HCT116 (cell line): ENCODE measurements at regions not wholly inside any gene's neighbourhood (a gene's known extent, or its start where the extent isn't known, plus 50 kb on each side); places are given as distances from the start of the nearest gene placed in this dataset.

Experiments
- ATAC-seq: fragments of 200-7000 bp; cut with Tn5 transposase; 2 replicates; pipeline ENCODE4 v1.9.1; 2020; ENCODE audit warnings: mild to moderate bottlenecking, moderate library complexity
- BruUV-seq: library from RNA; stranded (reverse); fragments of 400-500 nt; replicated peaks from 2 replicates; lab custom pipeline; 2021; lab: Mats Ljungman, UMichigan
- CTCF ChIA-PET: fragments of 300-600 bp; sonication (Branson Sonifier 250); formaldehyde crosslinking; loops from one replicate; lab custom pipeline; 2021; ENCODE audit warnings: antibody characterized with exemption; lab: Charles Lee
- POLR2A ChIA-PET: fragments of 300-600, 350-600 bp; sonication (Branson Sonifier 250); formaldehyde crosslinking; loops from one replicate; lab custom pipeline; 2021; ENCODE audit warnings: antibody characterized with exemption; lab: Charles Lee
- RAD21 ChIA-PET, 2 experiments: fragments of 300-600 bp; sonication (Branson Sonifier 250); formaldehyde crosslinking; loops; one replicate each; lab custom pipeline; 2023; ENCODE audit warnings: low total read pairs in 2 of 2; ENCODE audit not compliant: uncharacterized antibody in 2 of 2, unreplicated experiment in 2 of 2, low non-redundant PET in 1 of 2; lab: Charles Lee
- DNase-seq: peaks from one replicate; pipeline ENCODE4 v3.0.0-alpha.2; 2010; ENCODE audit warnings: low read depth, low spot score
- H2AFZ ChIP-seq: fragments of 200-600 bp; shearing (Covaris generic), sonication (generic); 2 replicates; pipeline ENCODE4 v1.6.1; 2017; ENCODE audit warnings: low read depth, mixed run types, mixed read lengths, antibody characterized with exemption, low read length; ENCODE audit not compliant: poor library complexity, severe bottlenecking
- H3K27ac ChIP-seq: 2 replicates; pipeline ENCODE4 v1.5.1; 2012; ENCODE audit warnings: low read depth, low read length
- H3K27me3 ChIP-seq: fragments of 200-600 bp; sonication (generic); 2 replicates; pipeline ENCODE4 v1.6.1; 2016; ENCODE audit warnings: mixed run types, low read length, mixed read lengths; ENCODE audit not compliant: insufficient read depth
- H3K36me3 ChIP-seq, 2 experiments: fragments of 200-500 bp in 1 of 2; fragments of 200-600 bp in 1 of 2; sonication (Bioruptor generic) in 1 of 2; sonication (generic) in 1 of 2; 2 replicates each; pipeline versions ENCODE4 v1.5.1 to v1.6.1; 2014 to 2016; ENCODE audit warnings: low read length in 2 of 2, inconsistent platforms in 1 of 2, mixed read lengths in 1 of 2, mixed run types in 1 of 2; ENCODE audit not compliant: insufficient read depth in 2 of 2, control insufficient read depth in 1 of 2
- H3K4me1 ChIP-seq, 2 experiments: fragments of 200-600 bp in 1 of 2; sonication (generic) in 1 of 2; 2 replicates each; pipeline versions ENCODE4 v1.5.1 to v1.6.1; 2012 to 2017; ENCODE audit warnings: low read length in 2 of 2, inconsistent platforms in 1 of 2, mild to moderate bottlenecking in 1 of 2, mixed read lengths in 1 of 2, mixed run types in 1 of 2, moderate library complexity in 1 of 2; ENCODE audit not compliant: insufficient read depth in 2 of 2, control insufficient read depth in 1 of 2
- H3K4me2 ChIP-seq: fragments of 200-600 bp; sonication (generic); 2 replicates; pipeline ENCODE4 v1.6.1; 2017; ENCODE audit warnings: mixed run types, low read length, mixed read lengths
- H3K4me3 ChIP-seq, 2 experiments: fragments of 200-600 bp in 1 of 2; sonication (generic) in 1 of 2; replicated peaks in 1 of 2; 2 replicates each; pipeline ENCODE4 v1.5.1; 2011 to 2016; ENCODE audit warnings: low read length in 2 of 2, control low read depth in 1 of 2, low read depth in 1 of 2, mild to moderate bottlenecking in 1 of 2, mixed read lengths in 1 of 2, mixed run types in 1 of 2
- H3K79me2 ChIP-seq: fragments of 200-600 bp; sonication (generic); 2 replicates; pipeline ENCODE4 v1.6.1; 2017; ENCODE audit warnings: mild to moderate bottlenecking, mixed run types, low read length, moderate library complexity, mixed read lengths; ENCODE audit not compliant: insufficient read depth
- H3K9ac ChIP-seq: fragments of 200-600 bp; sonication (generic); 2 replicates; pipeline ENCODE4 v1.6.1; 2016; ENCODE audit warnings: low read length, mixed read lengths
- H3K9me2 ChIP-seq: fragments of 200-600 bp; sonication (generic), shearing (Covaris generic); 2 replicates; pipeline ENCODE4 v1.6.1; 2017; ENCODE audit warnings: mixed run types, mild to moderate bottlenecking, moderate library complexity; ENCODE audit not compliant: insufficient read depth
- H3K9me3 ChIP-seq, 2 experiments: fragments of 200-500 bp in 1 of 2; fragments of 200-600 bp in 1 of 2; sonication (Bioruptor generic) in 1 of 2; sonication (generic) in 1 of 2; 2 replicates each; pipeline ENCODE4 v1.6.1; 2014 to 2017; ENCODE audit warnings: low read length in 2 of 2, mixed read lengths in 2 of 2, inconsistent platforms in 1 of 2, low read depth in 1 of 2, mild to moderate bottlenecking in 1 of 2, mixed run types in 1 of 2, moderate library complexity in 1 of 2; ENCODE audit not compliant: control insufficient read depth in 1 of 2, insufficient read depth in 1 of 2
- H4K20me1 ChIP-seq: fragments of 200-600 bp; sonication (generic), shearing (Covaris generic); 2 replicates; pipeline ENCODE4 v1.6.1; 2017; ENCODE audit warnings: mixed run types, mild to moderate bottlenecking, moderate library complexity; ENCODE audit not compliant: insufficient read depth
- CEBPB ChIP-seq: IDR thresholded peaks from 2 replicates; pipeline ENCODE4 v1.6.1; 2012; ENCODE audit warnings: low read depth
- EGR1 ChIP-seq: IDR thresholded peaks from 2 replicates; pipeline ENCODE4 v1.6.1; 2012; ENCODE audit warnings: low read depth
- ELF1 ChIP-seq: IDR thresholded peaks from 2 replicates; pipeline ENCODE4 v1.6.1; 2012; ENCODE audit warnings: low read depth, borderline replicate concordance
- EZH2 ChIP-seq: fragments of 200-600 bp; sonication (generic); IDR thresholded peaks from 2 replicates; pipeline ENCODE4 v1.6.1; 2017; ENCODE audit warnings: antibody characterized with exemption, mixed run types
- FOSL1 ChIP-seq: IDR thresholded peaks from 2 replicates; pipeline ENCODE4 v1.6.1; 2012; ENCODE audit warnings: low read depth
- JUND ChIP-seq: IDR thresholded peaks from 2 replicates; pipeline ENCODE4 v1.6.1; 2012
- POLR2A ChIP-seq: IDR thresholded peaks from 2 replicates; pipeline ENCODE4 v1.7.0; 2011; ENCODE audit warnings: borderline replicate concordance; ENCODE audit not compliant: insufficient read depth, insufficient read length; ENCODE audit errors: extremely low read depth
- POLR2AphosphoS5 ChIP-seq: IDR thresholded peaks from 2 replicates; pipeline ENCODE4 v1.6.1; 2011; ENCODE audit warnings: mild to moderate bottlenecking, low read depth, low read length, moderate library complexity
- RAD21 ChIP-seq: IDR thresholded peaks from 2 replicates; pipeline ENCODE4 v1.6.1; 2012; ENCODE audit warnings: low read depth, mild to moderate bottlenecking
- SIN3A ChIP-seq: IDR thresholded peaks from 2 replicates; pipeline ENCODE4 v1.6.1; 2012; ENCODE audit warnings: low read depth
- SP1 ChIP-seq: IDR thresholded peaks from 2 replicates; pipeline ENCODE4 v1.6.1; 2012; ENCODE audit warnings: low read depth
- SRF ChIP-seq: IDR thresholded peaks from 2 replicates; pipeline ENCODE4 v1.6.1; 2012; ENCODE audit warnings: low read depth
- YY1 ChIP-seq: IDR thresholded peaks from 2 replicates; pipeline ENCODE4 v1.6.1; 2011; ENCODE audit warnings: low read length, low read depth, moderate library complexity, mild to moderate bottlenecking; ENCODE audit not compliant: insufficient replicate concordance; ENCODE audit errors: extremely low read depth
- ZFX ChIP-seq: fragments of 450-650 bp; IDR thresholded peaks from 2 replicates; pipeline ENCODE4 v1.6.1; 2017
- intact Hi-C: fragments of 100-400 bp; cut with micrococcal nuclease; formaldehyde crosslinking; loops from 2 replicates; pipeline ENCODE4 v1.10.0; 2022
- TF ChIP-seq, protein P1 (sequence below): IDR thresholded peaks from 2 replicates; pipeline ENCODE4 v1.6.1; 2011; ENCODE audit warnings: mild to moderate bottlenecking, low read length, moderate library complexity; ENCODE audit not compliant: insufficient replicate concordance; ENCODE audit errors: extremely low read depth
- TF ChIP-seq, protein P2 (sequence below): IDR thresholded peaks from 2 replicates; pipeline ENCODE4 v1.6.1; 2012
- TF ChIP-seq, protein P3 (sequence below), 3 experiments: fragments of 200-600 bp in 1 of 3; sonication (generic) in 1 of 3; IDR thresholded peaks in 2 of 3; conservative IDR thresholded peaks in 1 of 3; 2 replicates each; pipeline ENCODE4 v1.5.1; 2012 to 2017; ENCODE audit warnings: low read depth in 2 of 3, low read length in 2 of 3, antibody characterized with exemption in 1 of 3, borderline replicate concordance in 1 of 3, control low read depth in 1 of 3, mild to moderate bottlenecking in 1 of 3, mixed read lengths in 1 of 3, mixed run types in 1 of 3, moderate library complexity in 1 of 3; ENCODE audit not compliant: insufficient read depth in 1 of 3

DNA sequence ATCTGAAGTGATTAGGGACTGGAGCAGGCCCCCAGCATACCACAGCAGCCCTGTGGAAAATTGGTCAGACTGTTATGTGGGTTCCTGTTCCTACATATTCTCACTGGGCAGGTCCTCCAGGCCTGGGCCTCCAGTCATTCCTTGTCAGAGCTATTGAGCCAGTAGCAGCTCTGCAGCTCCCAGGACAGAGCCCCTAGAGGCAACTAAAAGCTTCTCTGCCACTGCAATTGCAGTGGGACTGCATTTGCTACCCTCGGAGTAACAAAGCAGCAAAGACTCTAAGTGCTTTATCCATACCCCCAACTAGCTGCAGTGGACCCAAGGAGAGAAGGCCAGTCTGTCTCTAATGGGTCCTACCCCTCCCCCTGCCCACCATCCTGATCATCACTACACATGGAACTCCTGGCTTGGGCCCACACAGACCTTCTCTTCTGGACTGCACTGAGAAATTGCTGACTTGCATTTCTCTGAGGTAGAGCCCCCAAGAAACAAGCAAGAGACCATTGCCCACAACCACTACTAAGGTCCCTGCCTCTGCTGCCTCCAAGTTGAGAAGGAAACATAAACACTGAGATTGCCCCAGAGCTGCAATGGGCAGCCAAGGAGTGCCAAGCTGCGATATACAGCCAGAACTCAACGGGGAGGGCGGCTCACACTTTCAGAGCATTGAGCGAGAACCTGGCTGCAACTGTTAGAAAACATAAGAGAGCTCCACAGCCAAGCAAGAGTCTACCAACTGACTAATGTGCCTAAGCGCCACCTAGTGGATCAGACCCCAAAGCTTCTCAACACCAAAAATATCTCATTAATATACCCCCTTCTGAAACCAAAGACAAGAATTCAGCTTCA lies 738.7 kb upstream of the NDST4 start:
- BruUV-seq = no TSS peak

More for the DNA sequence above, 738.7 kb upstream of the NDST4 start:
- Histone ChIP-seq H3K9me2 (no peaks in the 10 kb centered on the region; the same call in 1 of the 2 replicates), H3K9ac (no peak overlapping the region), H3K4me2 (no peak overlapping the region), H3K27me3 (no peaks in the 10 kb centered on the region), H3K4me3 (no peak overlapping the region), H4K20me1 (no peaks in the 10 kb centered on the region), H2AFZ (no peak overlapping the region), H3K27ac (no peak overlapping the region), H3K9me3 (no peaks in the 10 kb centered on the region), H3K4me1 (no peaks in the 10 kb centered on the region), H3K79me2 (no peaks in the 10 kb centered on the region), H3K36me3 (no peaks in the 10 kb centered on the region)
- DNase-seq (peak; percentile 51), ATAC-seq (peak; percentile 87)
- peak; percentile 67 for TF ChIP-seq RAD21
- TF ChIP-seq POLR2AphosphoS5 = no peak
- no peak for TF ChIP-seq ELF1
- TF ChIP-seq, protein P1, sequence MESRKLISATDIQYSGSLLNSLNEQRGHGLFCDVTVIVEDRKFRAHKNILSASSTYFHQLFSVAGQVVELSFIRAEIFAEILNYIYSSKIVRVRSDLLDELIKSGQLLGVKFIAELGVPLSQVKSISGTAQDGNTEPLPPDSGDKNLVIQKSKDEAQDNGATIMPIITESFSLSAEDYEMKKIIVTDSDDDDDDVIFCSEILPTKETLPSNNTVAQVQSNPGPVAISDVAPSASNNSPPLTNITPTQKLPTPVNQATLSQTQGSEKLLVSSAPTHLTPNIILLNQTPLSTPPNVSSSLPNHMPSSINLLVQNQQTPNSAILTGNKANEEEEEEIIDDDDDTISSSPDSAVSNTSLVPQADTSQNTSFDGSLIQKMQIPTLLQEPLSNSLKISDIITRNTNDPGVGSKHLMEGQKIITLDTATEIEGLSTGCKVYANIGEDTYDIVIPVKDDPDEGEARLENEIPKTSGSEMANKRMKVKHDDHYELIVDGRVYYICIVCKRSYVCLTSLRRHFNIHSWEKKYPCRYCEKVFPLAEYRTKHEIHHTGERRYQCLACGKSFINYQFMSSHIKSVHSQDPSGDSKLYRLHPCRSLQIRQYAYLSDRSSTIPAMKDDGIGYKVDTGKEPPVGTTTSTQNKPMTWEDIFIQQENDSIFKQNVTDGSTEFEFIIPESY = no peak
- no peak for TF ChIP-seq CEBPB
- no peak for TF ChIP-seq SIN3A
- TF ChIP-seq, protein P2, sequence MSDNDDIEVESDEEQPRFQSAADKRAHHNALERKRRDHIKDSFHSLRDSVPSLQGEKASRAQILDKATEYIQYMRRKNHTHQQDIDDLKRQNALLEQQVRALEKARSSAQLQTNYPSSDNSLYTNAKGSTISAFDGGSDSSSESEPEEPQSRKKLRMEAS = no peak
- TF ChIP-seq EZH2 = no peak
- no peak for TF ChIP-seq YY1
- TF ChIP-seq SP1 = no peak
- TF ChIP-seq EGR1 = no peak
- no peak for TF ChIP-seq FOSL1
- TF ChIP-seq ZFX = no peak
- TF ChIP-seq, protein P3, sequence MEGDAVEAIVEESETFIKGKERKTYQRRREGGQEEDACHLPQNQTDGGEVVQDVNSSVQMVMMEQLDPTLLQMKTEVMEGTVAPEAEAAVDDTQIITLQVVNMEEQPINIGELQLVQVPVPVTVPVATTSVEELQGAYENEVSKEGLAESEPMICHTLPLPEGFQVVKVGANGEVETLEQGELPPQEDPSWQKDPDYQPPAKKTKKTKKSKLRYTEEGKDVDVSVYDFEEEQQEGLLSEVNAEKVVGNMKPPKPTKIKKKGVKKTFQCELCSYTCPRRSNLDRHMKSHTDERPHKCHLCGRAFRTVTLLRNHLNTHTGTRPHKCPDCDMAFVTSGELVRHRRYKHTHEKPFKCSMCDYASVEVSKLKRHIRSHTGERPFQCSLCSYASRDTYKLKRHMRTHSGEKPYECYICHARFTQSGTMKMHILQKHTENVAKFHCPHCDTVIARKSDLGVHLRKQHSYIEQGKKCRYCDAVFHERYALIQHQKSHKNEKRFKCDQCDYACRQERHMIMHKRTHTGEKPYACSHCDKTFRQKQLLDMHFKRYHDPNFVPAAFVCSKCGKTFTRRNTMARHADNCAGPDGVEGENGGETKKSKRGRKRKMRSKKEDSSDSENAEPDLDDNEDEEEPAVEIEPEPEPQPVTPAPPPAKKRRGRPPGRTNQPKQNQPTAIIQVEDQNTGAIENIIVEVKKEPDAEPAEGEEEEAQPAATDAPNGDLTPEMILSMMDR (IDR thresholded peaks at IDR 0.05 in 2 of 3, conservative IDR thresholded peaks at IDR 0.05 in 1 of 3; ENCODE audit: borderline replicate concordance in 1 of 3, insufficient read depth in 1 of 3, low read depth in 2 of 3, low read length in 2 of 3) = peak; percentile 25 to 76 (median 68); a peak in 5 of 6 replicates
- TF ChIP-seq POLR2A = no peak
- TF ChIP-seq SRF = no peak
- no peak for TF ChIP-seq JUND
- intact Hi-C loops = loop anchor here (1.0 to 5.0 kb wide), 3 partner anchors 618 to 1070 kb away; no protein-coding TSS in a partner anchor
- CTCF ChIA-PET = interaction anchor here (0.9 to 2.4 kb wide), 9 partner anchors 8 to 1072 kb away, joined by 3 to 26 read pairs (median 5); no protein-coding TSS in a partner anchor
- POLR2A ChIA-PET = no interaction called here
- RAD21 ChIA-PET = interaction anchor here (0.6 to 1.1 kb wide), 3 partner anchors 618 to 636 kb away, joined by 3 to 5 read pairs (median 4); no protein-coding TSS in a partner anchor
